ENCODE measurements at regions not wholly inside any gene's neighbourhood (a gene's known extent, or its start where the extent isn't known, plus 50 kb on each side); places are given as distances from the start of the nearest gene placed in this dataset.
"Not testable (repeated sequence)": the region's sequence is repeated elsewhere in the genome, so short reads cannot be mapped to it uniquely, and the experiment has no call there.

DNA sequence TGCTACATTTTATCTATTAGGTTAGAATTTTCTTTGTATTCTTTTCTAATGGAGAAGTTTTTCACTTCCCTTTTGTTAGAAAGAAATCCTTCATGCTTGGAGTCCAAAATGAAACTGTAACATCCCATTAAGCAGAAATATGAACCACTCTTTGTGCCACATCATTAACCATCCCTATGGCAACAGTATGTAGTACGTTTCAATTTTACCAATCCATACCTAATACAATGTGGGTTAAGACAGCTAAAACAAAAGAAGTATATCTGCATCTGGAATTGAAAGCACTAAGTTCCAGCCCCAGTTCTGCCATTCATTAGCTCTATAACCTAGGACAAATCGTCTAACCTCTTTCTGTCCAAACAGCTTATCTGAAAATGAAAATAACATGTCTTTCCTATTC lies 409.2 kb upstream of the SPHKAP start:
- Histone ChIP-seq H3K27me3 (ENCODE audit: low read length) (no peaks in the 10 kb centered on the region), H2AFZ (ENCODE audit: low read length) (no peak overlapping the region), H3K79me2 (ENCODE audit: low read length) (no peaks in the 10 kb centered on the region), H3K9ac (ENCODE audit: low read length) (peak overlapping the region; percentile 40), H3K36me3 (ENCODE audit: insufficient read depth, low read length) (no peaks in the 10 kb centered on the region), H3K4me3 (ENCODE audit: low read length) (peak overlapping the region; percentile 28), H3K4me2 (ENCODE audit: low read depth, low read length, poor library complexity, severe bottlenecking) (peak overlapping the region; percentile 63), H3K9me2 (replicated peaks; ENCODE audit: insufficient read depth, low read length) (no peaks in the 10 kb centered on the region), H3K9me3 (ENCODE audit: low read length) (no peaks in the 10 kb centered on the region), H3K4me1 (ENCODE audit: low read length) (peaks cover 62% of the 10 kb centered on the region), H4K20me1 (ENCODE audit: insufficient read depth, low read depth, low read length) (no peaks in the 10 kb centered on the region), H3K27ac (ENCODE audit: low read length) (peak overlapping the region; percentile 97)
- DNase-seq, result peak; percentile 82

DNA sequence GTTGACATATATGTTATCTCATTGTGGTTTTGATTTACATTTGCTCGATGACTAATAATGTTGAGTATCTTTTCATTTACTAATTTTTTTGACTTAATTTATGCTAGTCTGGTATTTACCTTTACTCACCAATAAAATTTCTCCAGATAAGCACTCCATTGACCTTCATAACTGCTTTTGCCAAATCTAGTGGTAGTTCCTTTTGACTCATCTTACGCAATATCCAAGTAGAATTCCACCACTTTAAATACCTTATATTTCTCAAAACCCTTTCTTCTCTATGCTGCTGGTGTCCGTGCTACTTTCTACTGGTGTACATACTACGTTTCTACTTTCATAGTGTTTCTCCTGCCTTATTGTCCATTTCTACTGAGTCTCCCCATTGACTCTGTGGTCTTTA lies 407.6 kb upstream of the SPHKAP start:
- Histone ChIP-seq H3K27ac (ENCODE audit: low read length) (no peak overlapping the region), H3K4me3 (ENCODE audit: low read length) (no peak overlapping the region), H3K79me2 (ENCODE audit: low read length) (no peaks in the 10 kb centered on the region), H3K9me2 (replicated peaks; ENCODE audit: insufficient read depth, low read length) (no peaks in the 10 kb centered on the region), H3K27me3 (ENCODE audit: low read length) (no peaks in the 10 kb centered on the region), H3K36me3 (ENCODE audit: insufficient read depth, low read length) (no peaks in the 10 kb centered on the region), H2AFZ (ENCODE audit: low read length) (no peak overlapping the region), H3K9ac (ENCODE audit: low read length) (no peak overlapping the region), H3K9me3 (ENCODE audit: low read length) (no peaks in the 10 kb centered on the region), H4K20me1 (ENCODE audit: insufficient read depth, low read depth, low read length) (no peaks in the 10 kb centered on the region), H3K4me2 (ENCODE audit: low read depth, low read length, poor library complexity, severe bottlenecking) (no peak overlapping the region), H3K4me1 (ENCODE audit: low read length) (peaks cover 46% of the 10 kb centered on the region)
- DNase-seq, result no peak

DNA sequence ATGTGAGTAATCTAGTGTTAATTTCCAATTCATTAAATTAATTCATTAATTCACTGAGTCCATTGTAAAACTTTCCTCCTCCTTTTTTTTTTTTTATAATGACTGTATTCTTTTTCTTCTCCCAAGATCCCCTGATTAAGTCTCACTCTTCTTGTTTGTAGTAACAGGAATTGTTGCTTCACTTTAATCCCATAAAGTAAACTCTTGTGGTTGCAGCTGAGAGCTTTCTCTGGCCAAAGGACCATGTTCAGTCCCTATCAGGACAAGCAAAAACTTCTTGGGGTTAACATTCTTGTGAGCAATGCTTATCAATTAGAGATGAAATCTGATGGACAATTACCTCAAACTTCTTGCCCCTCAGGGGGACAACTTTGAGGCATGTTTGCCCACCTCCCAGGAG lies 400.2 kb upstream of the SPHKAP start:
- H3K27me3 ChIP-seq (ENCODE audit: low read length), result no peaks in the 10 kb centered on the region
- H3K9ac ChIP-seq (ENCODE audit: low read length), result no peak overlapping the region
- H3K27ac ChIP-seq (ENCODE audit: low read length), result no peak overlapping the region
- H3K9me3 ChIP-seq (ENCODE audit: low read length), result no peaks in the 10 kb centered on the region
- no peak for DNase-seq
- H3K4me3 ChIP-seq (ENCODE audit: low read length), result no peak overlapping the region
- H3K4me2 ChIP-seq (ENCODE audit: low read depth, low read length, poor library complexity, severe bottlenecking), result no peak overlapping the region
- no peaks in the 10 kb centered on the region for H4K20me1 ChIP-seq (ENCODE audit: insufficient read depth, low read depth, low read length)
- H3K4me1 ChIP-seq (ENCODE audit: low read length), result peaks cover 12% of the 10 kb centered on the region
- H2AFZ ChIP-seq (ENCODE audit: low read length), result no peak overlapping the region
- H3K9me2 ChIP-seq (replicated peaks; ENCODE audit: insufficient read depth, low read length), result no peaks in the 10 kb centered on the region
- no peaks in the 10 kb centered on the region for H3K36me3 ChIP-seq (ENCODE audit: insufficient read depth, low read length)
- H3K79me2 ChIP-seq (ENCODE audit: low read length), result no peaks in the 10 kb centered on the region

DNA sequence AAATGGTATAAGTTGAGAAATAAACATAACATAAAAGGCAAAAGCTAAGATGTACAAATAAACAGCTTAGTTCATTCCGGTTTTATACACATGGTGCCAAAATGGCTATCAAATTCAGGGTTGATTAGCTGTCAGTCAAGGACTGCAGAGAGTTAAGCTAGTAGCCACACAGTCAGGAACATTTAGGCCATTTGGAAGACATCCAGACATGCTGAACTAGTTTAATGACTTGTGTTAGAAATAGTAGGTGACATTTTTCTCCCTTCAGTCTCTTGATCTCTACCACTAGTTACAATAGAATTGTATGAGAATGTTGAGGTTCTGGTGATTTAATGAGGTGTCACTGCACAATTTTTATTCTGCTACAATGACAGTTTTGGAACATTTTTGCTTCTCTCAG lies 394.4 kb upstream of the SPHKAP start:
- Histone ChIP-seq H3K4me3 (ENCODE audit: low read length) (no peak overlapping the region), H2AFZ (ENCODE audit: low read length) (peak overlapping the region; percentile 44), H3K9me3 (ENCODE audit: low read length) (no peaks in the 10 kb centered on the region), H3K4me1 (ENCODE audit: low read length) (peaks cover 17% of the 10 kb centered on the region), H3K79me2 (ENCODE audit: low read length) (no peaks in the 10 kb centered on the region), H3K9me2 (replicated peaks; ENCODE audit: insufficient read depth, low read length) (no peaks in the 10 kb centered on the region), H3K36me3 (ENCODE audit: insufficient read depth, low read length) (no peaks in the 10 kb centered on the region), H3K27ac (ENCODE audit: low read length) (no peak overlapping the region), H3K9ac (ENCODE audit: low read length) (no peak overlapping the region), H3K4me2 (ENCODE audit: low read depth, low read length, poor library complexity, severe bottlenecking) (no peak overlapping the region), H3K27me3 (ENCODE audit: low read length) (no peaks in the 10 kb centered on the region), H4K20me1 (ENCODE audit: insufficient read depth, low read depth, low read length) (no peaks in the 10 kb centered on the region)
- DNase-seq, result no peak

DNA sequence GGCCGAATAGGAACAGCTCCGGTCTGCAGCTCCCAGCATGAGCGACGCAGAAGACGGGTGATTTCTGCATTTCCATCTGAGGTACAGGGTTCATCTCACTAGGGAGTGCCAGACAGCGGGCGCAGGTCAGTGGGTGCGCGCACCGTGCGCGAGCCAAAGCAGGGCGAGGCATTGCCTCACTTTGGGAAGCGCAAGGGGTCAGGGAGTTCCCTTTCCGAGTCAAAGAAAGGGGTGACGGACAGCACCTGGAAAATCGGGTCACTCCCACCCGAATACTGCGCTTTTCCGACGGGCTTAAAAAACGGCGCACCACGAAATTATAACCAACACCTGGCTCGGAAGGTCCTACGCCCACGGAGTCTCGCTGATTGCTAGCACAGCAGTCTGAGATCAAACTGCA lies 386.8 kb upstream of the SPHKAP start:
- not testable (repeated sequence) for H3K36me3 ChIP-seq (ENCODE audit: insufficient read depth, low read length); DNase-seq; H3K9ac ChIP-seq (ENCODE audit: low read length); H3K27ac ChIP-seq (ENCODE audit: low read length); H3K9me2 ChIP-seq (replicated peaks; ENCODE audit: insufficient read depth, low read length); H2AFZ ChIP-seq (ENCODE audit: low read length); H3K27me3 ChIP-seq (ENCODE audit: low read length); H3K9me3 ChIP-seq (ENCODE audit: low read length); H3K4me3 ChIP-seq (ENCODE audit: low read length); H4K20me1 ChIP-seq (ENCODE audit: insufficient read depth, low read depth, low read length); H3K79me2 ChIP-seq (ENCODE audit: low read length)
- Histone ChIP-seq H3K4me1 (ENCODE audit: low read length) (peaks cover 28% of the 10 kb centered on the region), H3K4me2 (ENCODE audit: low read depth, low read length, poor library complexity, severe bottlenecking) (peak overlapping the region; percentile 43)

DNA sequence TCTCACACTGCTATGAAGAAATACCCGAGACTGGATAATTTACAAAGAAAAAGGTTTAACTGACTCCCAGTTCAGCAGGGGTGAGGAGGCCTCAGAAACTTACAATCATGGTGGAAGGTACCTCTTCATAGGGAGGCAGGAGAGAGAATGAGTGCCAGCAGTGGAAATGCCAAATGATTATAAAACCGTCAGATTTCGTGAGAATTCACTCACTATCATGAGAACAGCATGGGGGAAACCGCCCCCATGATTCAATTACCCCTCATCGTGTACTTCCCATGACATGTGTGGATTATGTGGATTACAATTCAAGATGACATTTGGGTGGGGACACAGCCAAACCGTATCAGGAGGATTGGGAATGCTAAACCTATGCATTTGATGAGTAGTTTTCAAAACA lies 380.3 kb upstream of the SPHKAP start:
- Histone ChIP-seq H3K79me2 (ENCODE audit: low read length) (no peaks in the 10 kb centered on the region), H3K27me3 (ENCODE audit: low read length) (no peaks in the 10 kb centered on the region), H3K36me3 (ENCODE audit: insufficient read depth, low read length) (no peaks in the 10 kb centered on the region), H2AFZ (ENCODE audit: low read length) (peak overlapping the region; percentile 63; the same call in 1 of the 2 replicates), H3K4me2 (ENCODE audit: low read depth, low read length, poor library complexity, severe bottlenecking) (peak overlapping the region; percentile 8), H3K4me3 (ENCODE audit: low read length) (no peak overlapping the region), H3K9ac (ENCODE audit: low read length) (no peak overlapping the region), H3K4me1 (ENCODE audit: low read length) (peaks cover 36% of the 10 kb centered on the region), H3K9me2 (replicated peaks; ENCODE audit: insufficient read depth, low read length) (no peaks in the 10 kb centered on the region), H4K20me1 (ENCODE audit: insufficient read depth, low read depth, low read length) (no peaks in the 10 kb centered on the region), H3K9me3 (ENCODE audit: low read length) (no peaks in the 10 kb centered on the region), H3K27ac (ENCODE audit: low read length) (no peak overlapping the region)
- no peak for DNase-seq

DNA sequence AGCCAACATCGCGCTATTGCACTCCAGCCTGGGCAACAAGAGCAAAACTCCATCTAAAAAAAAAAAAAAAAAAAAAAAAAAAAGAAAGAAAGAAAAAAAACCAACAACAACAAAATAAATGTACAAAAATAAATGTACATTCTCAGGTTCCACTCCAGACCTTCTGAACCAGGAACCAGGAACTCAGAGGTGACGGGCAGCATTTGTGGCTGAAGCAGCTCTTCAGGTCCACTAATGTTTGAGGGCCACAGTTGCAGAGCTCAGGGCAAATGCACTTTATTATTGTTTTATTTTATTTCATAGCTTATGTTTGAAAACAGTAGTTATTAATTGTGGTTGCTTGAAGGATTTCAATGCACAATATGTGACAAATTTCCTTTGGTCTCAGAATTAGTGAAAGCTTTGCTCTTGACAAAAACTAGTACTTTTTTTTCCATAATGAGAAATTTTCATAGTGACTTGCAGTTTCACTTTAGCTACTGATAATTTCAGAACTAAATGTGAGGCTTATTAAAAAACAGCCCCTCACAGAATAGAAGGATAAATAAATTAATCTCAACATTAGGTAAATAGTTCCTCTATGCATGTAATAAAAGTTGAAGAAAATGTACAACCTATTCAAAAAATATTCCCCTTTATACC lies 378.4 kb upstream of the SPHKAP start:
- H2AFZ ChIP-seq (ENCODE audit: low read length), result 0 out of 2 replicates have a peak overlapping the region, but pooled peaks have one; percentile 20
- H3K79me2 ChIP-seq (ENCODE audit: low read length), result no peaks in the 10 kb centered on the region
- H3K9me3 ChIP-seq (ENCODE audit: low read length), result no peaks in the 10 kb centered on the region
- no peaks in the 10 kb centered on the region for H3K36me3 ChIP-seq (ENCODE audit: insufficient read depth, low read length)
- no peaks in the 10 kb centered on the region for H3K9me2 ChIP-seq (replicated peaks; ENCODE audit: insufficient read depth, low read length)
- H3K9ac ChIP-seq (ENCODE audit: low read length), result no peak overlapping the region
- peaks cover 30% of the 10 kb centered on the region for H3K4me1 ChIP-seq (ENCODE audit: low read length)
- H3K4me2 ChIP-seq (ENCODE audit: low read depth, low read length, poor library complexity, severe bottlenecking), result no peak overlapping the region
- H3K4me3 ChIP-seq (ENCODE audit: low read length), result no peak overlapping the region
- no peak overlapping the region for H3K27ac ChIP-seq (ENCODE audit: low read length)
- H3K27me3 ChIP-seq (ENCODE audit: low read length), result no peaks in the 10 kb centered on the region
- H4K20me1 ChIP-seq (ENCODE audit: insufficient read depth, low read depth, low read length), result no peaks in the 10 kb centered on the region
- no peak for DNase-seq

DNA sequence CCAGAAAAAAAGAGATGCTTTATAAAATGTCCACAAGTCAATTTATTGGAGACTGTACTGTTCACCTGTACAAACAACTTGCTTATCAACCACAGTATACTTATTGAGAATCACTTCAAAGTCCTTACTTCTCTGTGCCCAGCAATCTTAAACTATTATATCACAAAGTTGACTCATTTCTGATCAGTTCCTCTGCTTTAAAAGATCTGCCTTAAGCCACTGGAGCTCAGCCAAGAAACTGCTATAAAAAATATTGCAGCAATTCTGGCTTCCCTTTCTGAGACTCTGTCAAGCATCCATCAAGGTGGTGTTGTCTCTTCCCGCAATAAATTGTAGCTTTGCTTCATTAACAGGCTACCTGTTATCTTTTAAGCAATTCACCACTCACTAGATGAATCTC lies 375.2 kb upstream of the SPHKAP start:
- Histone ChIP-seq H3K4me1 (ENCODE audit: low read length) (peaks cover 27% of the 10 kb centered on the region), H3K27ac (ENCODE audit: low read length) (no peak overlapping the region), H3K36me3 (ENCODE audit: insufficient read depth, low read length) (no peaks in the 10 kb centered on the region), H3K9me2 (replicated peaks; ENCODE audit: insufficient read depth, low read length) (no peaks in the 10 kb centered on the region), H3K27me3 (ENCODE audit: low read length) (no peaks in the 10 kb centered on the region), H3K4me2 (ENCODE audit: low read depth, low read length, poor library complexity, severe bottlenecking) (peak overlapping the region; percentile 9), H4K20me1 (ENCODE audit: insufficient read depth, low read depth, low read length) (no peaks in the 10 kb centered on the region), H2AFZ (ENCODE audit: low read length) (no peak overlapping the region), H3K79me2 (ENCODE audit: low read length) (no peaks in the 10 kb centered on the region), H3K9ac (ENCODE audit: low read length) (no peak overlapping the region), H3K4me3 (ENCODE audit: low read length) (no peak overlapping the region), H3K9me3 (ENCODE audit: low read length) (no peaks in the 10 kb centered on the region)
- peak; percentile 65 for DNase-seq

Measured in Karpas-422 (cell line).